Cardiac fibroblast (primary cell): ENCODE measurements at regions not wholly inside any gene's neighbourhood (a gene's known extent, or its start where the extent isn't known, plus 50 kb on each side); places are given as distances from the start of the nearest gene placed in this dataset.
A peak's percentile ranks its signal among the peaks of the same experiment; 100 is the strongest.

Source experiments
- DNase-seq, 2 donors: peaks; one replicate each; pipeline versions ENCODE4 v3.0.0 to v3.0.0-alpha.2; 2010; ENCODE audit warnings: low read depth in 2 of 2
- H3K4me3 ChIP-seq, 2 donors: replicated peaks in 1 of 2; 1 replicate in 1 of 2; 2 replicates in 1 of 2; pipeline ENCODE4 v1.5.1; 2011; ENCODE audit warnings: low read depth in 2 of 2, low read length in 2 of 2, mild to moderate bottlenecking in 2 of 2, moderate library complexity in 1 of 2
- TF ChIP-seq, protein P1 (sequence below): IDR thresholded peaks from one replicate; pipeline ENCODE4 v1.5.1; 2011; ENCODE audit warnings: low read depth, mild to moderate bottlenecking, low read length, inconsistent platforms

DNA sequence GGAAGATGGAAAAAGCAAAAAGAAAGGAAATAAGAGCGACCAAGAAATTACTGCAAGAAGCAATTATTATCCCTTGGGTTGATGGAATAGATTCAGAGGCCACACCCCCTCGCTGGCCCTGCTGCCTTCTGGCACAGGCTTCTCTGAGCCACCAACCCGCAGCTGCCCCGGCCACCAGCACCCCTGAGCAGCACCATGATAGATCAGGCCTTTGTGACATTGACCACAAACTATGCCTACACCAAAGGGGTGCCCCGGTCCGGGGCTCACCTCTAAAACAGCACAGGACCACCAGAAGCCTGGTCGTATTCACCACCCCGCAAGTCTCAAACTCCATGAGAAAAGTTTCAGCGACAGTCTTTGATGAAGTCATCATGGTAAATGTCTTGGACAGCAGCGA is 1059.3 kb downstream of the SLITRK1 start:
- no peak overlapping the region for H3K4me3 ChIP-seq
- no peak for DNase-seq
- TF ChIP-seq, protein P1, sequence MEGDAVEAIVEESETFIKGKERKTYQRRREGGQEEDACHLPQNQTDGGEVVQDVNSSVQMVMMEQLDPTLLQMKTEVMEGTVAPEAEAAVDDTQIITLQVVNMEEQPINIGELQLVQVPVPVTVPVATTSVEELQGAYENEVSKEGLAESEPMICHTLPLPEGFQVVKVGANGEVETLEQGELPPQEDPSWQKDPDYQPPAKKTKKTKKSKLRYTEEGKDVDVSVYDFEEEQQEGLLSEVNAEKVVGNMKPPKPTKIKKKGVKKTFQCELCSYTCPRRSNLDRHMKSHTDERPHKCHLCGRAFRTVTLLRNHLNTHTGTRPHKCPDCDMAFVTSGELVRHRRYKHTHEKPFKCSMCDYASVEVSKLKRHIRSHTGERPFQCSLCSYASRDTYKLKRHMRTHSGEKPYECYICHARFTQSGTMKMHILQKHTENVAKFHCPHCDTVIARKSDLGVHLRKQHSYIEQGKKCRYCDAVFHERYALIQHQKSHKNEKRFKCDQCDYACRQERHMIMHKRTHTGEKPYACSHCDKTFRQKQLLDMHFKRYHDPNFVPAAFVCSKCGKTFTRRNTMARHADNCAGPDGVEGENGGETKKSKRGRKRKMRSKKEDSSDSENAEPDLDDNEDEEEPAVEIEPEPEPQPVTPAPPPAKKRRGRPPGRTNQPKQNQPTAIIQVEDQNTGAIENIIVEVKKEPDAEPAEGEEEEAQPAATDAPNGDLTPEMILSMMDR, result no peak

DNA sequence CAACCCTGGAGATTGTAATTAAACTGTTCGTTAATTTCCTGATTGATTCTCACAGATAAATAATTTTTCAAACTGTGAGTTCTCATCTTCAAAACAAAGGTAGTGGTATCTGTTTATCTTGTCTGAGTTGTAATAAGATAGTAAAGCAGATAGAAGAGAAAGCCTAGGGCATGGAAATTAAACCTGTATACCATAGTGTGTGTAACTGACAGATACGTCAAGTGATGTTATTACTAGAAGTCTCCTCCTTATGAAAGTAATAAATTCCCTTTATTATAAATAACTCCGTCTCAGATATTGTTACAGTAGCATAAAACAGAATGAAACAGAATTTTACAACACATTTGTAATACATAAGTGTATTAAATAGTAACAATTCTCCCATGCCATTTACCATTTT is 1065.1 kb downstream of the SLITRK1 start:
- no peak for DNase-seq
- H3K4me3 ChIP-seq, result no peak overlapping the region
- TF ChIP-seq, protein P1, result no peak

DNA sequence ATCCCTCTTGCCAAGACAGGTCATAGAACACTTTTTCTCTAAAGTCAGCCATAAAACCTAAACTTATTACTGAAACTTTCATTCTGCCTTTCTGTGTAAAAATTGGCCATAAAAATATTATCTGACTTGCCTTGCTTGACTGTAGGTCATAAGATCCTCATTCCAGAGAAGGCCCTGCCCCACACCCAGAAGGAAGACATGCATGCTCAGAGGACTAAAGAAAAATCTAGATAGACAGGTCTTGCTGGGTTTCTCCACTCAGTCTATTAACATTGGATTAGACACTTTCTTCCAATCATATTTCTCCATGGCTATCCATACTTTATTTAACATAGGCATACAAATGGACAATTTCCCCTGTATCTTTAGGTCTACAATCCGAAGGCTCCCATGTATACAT is 1066.5 kb downstream of the SLITRK1 start:
- H3K4me3 ChIP-seq, result no peak overlapping the region
- no peak for DNase-seq
- TF ChIP-seq, protein P1, result no peak

DNA sequence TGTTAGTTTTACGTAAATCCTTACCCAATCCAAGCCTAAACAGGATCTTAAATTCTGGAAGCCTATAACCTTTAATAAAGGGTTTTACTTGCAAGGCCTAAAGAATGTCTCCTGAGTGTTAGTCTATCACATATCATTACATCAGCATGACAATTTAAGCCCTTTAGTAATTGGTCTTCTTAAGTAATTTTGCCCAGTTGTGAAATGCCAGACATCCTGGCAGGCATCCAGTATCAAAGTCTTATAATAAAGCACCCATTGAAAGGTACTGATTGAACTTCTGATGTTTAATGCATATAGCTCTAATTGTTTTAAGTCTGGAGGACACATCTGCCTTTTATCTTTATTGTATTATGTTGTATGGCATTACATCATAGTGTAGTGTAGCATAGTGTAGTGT is 1078.9 kb downstream of the SLITRK1 start:
- TF ChIP-seq, protein P1, result no peak
- H3K4me3 ChIP-seq, result no peak overlapping the region
- DNase-seq, result peak in 1 of 2 donors; percentile 7

DNA sequence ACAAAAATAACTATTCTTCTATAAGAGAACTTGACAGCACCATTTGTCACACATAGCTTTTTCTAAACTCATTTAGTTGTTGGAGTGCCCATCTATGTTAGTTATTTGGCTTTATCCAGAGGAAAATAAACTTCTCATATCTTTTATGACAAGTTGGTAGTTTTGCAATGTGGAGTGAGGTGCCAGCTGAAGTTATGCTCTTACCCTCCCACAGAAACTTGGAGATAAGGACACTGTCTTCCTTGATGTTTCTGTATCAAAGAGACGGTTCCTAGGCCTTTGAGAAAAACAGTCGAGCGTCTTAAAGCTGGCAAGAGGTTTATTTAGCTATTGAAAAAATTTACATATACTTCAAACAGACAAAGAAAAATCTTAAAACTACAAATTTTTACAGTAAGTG is 1079.7 kb downstream of the SLITRK1 start:
- no peak for DNase-seq
- no peak overlapping the region for H3K4me3 ChIP-seq
- TF ChIP-seq, protein P1, result no peak

DNA sequence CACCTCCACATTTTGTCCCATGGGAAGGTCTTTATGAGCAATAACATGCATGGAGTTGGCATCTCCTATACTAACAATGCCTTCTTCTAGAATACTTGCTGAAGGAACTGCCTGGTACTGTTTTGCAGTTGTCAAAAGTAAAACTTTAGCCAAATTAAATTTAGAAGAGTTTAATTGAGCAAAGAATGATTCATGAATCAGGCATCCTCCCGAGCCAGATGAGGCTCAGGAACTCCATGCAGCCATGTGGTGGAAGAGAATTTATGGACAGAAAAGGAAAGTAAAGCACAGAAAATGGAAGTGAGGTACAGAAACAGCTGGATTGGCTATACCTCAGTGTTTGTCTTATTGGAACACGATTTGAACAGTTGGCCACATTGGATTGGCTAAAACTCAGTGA is 1081.9 kb downstream of the SLITRK1 start:
- TF ChIP-seq, protein P1, result no peak
- no peak for DNase-seq
- no peak overlapping the region for H3K4me3 ChIP-seq

DNA sequence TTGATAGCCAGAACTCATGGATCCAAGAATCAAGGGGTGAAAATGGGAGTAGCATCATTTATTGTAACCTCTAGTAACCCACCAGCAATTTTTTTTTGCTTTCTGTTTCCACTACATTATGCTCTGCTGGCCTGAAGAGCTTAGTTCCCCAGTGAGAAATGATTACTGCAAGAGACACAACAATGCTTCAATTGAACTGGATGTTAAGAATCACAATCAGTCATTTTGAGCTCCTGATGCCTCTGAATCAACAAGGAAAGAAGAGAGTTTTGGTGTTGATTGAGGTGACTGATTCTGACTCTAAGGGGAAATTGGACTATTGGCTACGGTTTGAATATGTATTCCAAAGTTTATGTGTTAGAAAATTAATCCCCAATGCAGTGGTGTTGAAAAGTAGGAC is 1084.4 kb downstream of the SLITRK1 start:
- DNase-seq, result no peak
- TF ChIP-seq, protein P1, result no peak
- H3K4me3 ChIP-seq, result no peak overlapping the region
